AG10803 (cell line): ENCODE measurements at regions not wholly inside any gene's neighbourhood (a gene's known extent, or its start where the extent isn't known, plus 50 kb on each side); places are given as distances from the start of the nearest gene placed in this dataset.

Source experiments
- DNase-seq: peaks from one replicate; pipeline ENCODE4 v3.0.0; 2010; ENCODE audit warnings: low read depth
- H3K4me3 ChIP-seq: 2 replicates; pipeline ENCODE4 v1.5.1; 2011; ENCODE audit warnings: mild to moderate bottlenecking, low read length, control low read depth
- CTCF ChIP-seq: conservative IDR thresholded peaks from 2 replicates; pipeline ENCODE4 v1.5.1; 2011; ENCODE audit warnings: mild to moderate bottlenecking, low read length, control low read depth, inconsistent platforms

GRCh38 chr13:107305178-107305577, 737.2 kb upstream of the ARGLU1 start:
- no peak overlapping the region for H3K4me3 ChIP-seq
- TF ChIP-seq CTCF, result no peak
- no peak for DNase-seq

GRCh38 chr13:107301724-107302374, 733.9 kb upstream of the ARGLU1 start:
- no peak overlapping the region for H3K4me3 ChIP-seq
- no peak for DNase-seq
- no peak for TF ChIP-seq CTCF

- DNase-seq, result no peak
- TF ChIP-seq CTCF, result no peak
- H3K4me3 ChIP-seq, result no peak overlapping the region
Observed at GRCh38 chr13:107299717-107300116, 731.8 kb upstream of the ARGLU1 start.

- no peak overlapping the region for H3K4me3 ChIP-seq
- DNase-seq, result no peak
- no peak for TF ChIP-seq CTCF
Observed at GRCh38 chr13:107296804-107297203, 728.9 kb upstream of the ARGLU1 start.

- TF ChIP-seq CTCF, result no peak
- peak; percentile 61 for DNase-seq
Observed at GRCh38 chr13:107295416-107296140, 727.6 kb upstream of the ARGLU1 start.

GRCh38 chr13:107293924-107294323, 726.0 kb upstream of the ARGLU1 start:
- DNase-seq, result no peak
- no peak for TF ChIP-seq CTCF
- no peak overlapping the region for H3K4me3 ChIP-seq

More at GRCh38 chr13:107295416-107296140, 727.6 kb upstream of the ARGLU1 start:
- no peak overlapping the region for H3K4me3 ChIP-seq

GRCh38 chr13:107291875-107292274, 723.9 kb upstream of the ARGLU1 start:
- DNase-seq, result no peak
- H3K4me3 ChIP-seq, result no peak overlapping the region
- TF ChIP-seq CTCF, result no peak
